ENCODE measurements at regions not wholly inside any gene's neighbourhood (a gene's known extent, or its start where the extent isn't known, plus 50 kb on each side); places are given as distances from the start of the nearest gene placed in this dataset.
A peak's percentile ranks its signal among the peaks of the same experiment; 100 is the strongest.

- Histone ChIP-seq H3K27ac (no peak overlapping the region), H3K4me1 (peaks cover 0 to 4% (median 0%) of the 10 kb centered on the region in 4 donors), H3K9me3 (no peaks in the 10 kb centered on the region), H3K27me3 (no peaks in the 10 kb centered on the region), H3K4me3 (no peak overlapping the region), H3K36me3 (no peaks in the 10 kb centered on the region)
- no peak for DNase-seq
- no peak for ATAC-seq
- intact Hi-C loops (cut with DNase I): no loop called here
- WGBS (ENCODE audit: insufficient coverage, low coverage, low lambda C conversion rate, missing lambda C conversion rate): 76% methylated on average over 7 of the region's 9 CpGs
- TF ChIP-seq POLR2A (IDR thresholded peaks at IDR 0.05): no peak
- TF ChIP-seq, protein P1, sequence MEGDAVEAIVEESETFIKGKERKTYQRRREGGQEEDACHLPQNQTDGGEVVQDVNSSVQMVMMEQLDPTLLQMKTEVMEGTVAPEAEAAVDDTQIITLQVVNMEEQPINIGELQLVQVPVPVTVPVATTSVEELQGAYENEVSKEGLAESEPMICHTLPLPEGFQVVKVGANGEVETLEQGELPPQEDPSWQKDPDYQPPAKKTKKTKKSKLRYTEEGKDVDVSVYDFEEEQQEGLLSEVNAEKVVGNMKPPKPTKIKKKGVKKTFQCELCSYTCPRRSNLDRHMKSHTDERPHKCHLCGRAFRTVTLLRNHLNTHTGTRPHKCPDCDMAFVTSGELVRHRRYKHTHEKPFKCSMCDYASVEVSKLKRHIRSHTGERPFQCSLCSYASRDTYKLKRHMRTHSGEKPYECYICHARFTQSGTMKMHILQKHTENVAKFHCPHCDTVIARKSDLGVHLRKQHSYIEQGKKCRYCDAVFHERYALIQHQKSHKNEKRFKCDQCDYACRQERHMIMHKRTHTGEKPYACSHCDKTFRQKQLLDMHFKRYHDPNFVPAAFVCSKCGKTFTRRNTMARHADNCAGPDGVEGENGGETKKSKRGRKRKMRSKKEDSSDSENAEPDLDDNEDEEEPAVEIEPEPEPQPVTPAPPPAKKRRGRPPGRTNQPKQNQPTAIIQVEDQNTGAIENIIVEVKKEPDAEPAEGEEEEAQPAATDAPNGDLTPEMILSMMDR (IDR thresholded peaks at IDR 0.05): no peak
These were observed 71.4 kb downstream of the DACT2 start for GRCh38 chr6:168248148-168248620.

- no peak overlapping the region for H3K27ac ChIP-seq
- 21% methylated on average over 12 of the region's 16 CpGs for WGBS (ENCODE audit: insufficient coverage, low coverage, low lambda C conversion rate, missing lambda C conversion rate)
- intact Hi-C loops (cut with DNase I): no loop called here
- H3K27me3 ChIP-seq: no peaks in the 10 kb centered on the region
- H3K9me3 ChIP-seq: no peaks in the 10 kb centered on the region
- ATAC-seq: peak; percentile 89 to 96 (median 95)
- H3K36me3 ChIP-seq: no peaks in the 10 kb centered on the region
- peak; percentile 79 to 85 (median 80) for DNase-seq
- no peak overlapping the region for H3K4me3 ChIP-seq
- peaks cover 0 to 4% (median 0%) of the 10 kb centered on the region in 4 donors for H3K4me1 ChIP-seq
- no peak for TF ChIP-seq POLR2A (IDR thresholded peaks at IDR 0.05)
- TF ChIP-seq, protein P1 (IDR thresholded peaks at IDR 0.05): no peak
These were observed 72.0 kb downstream of the DACT2 start for GRCh38 chr6:168247443-168248147.

- Histone ChIP-seq H3K27ac (no peak overlapping the region), H3K27me3 (no peaks in the 10 kb centered on the region), H3K4me1 (peaks cover 0 to 4% (median 0%) of the 10 kb centered on the region in 4 donors), H3K9me3 (no peaks in the 10 kb centered on the region), H3K36me3 (no peaks in the 10 kb centered on the region), H3K4me3 (no peak overlapping the region)
- DNase-seq (no peak), ATAC-seq (no peak)
- TF ChIP-seq POLR2A (IDR thresholded peaks at IDR 0.05): no peak
- TF ChIP-seq, protein P1 (IDR thresholded peaks at IDR 0.05): no peak
- 94% methylated on average over 13 of the region's 17 CpGs for WGBS (ENCODE audit: insufficient coverage, low coverage, low lambda C conversion rate, missing lambda C conversion rate)
- intact Hi-C loops (cut with DNase I): no loop called here
These were observed 74.5 kb downstream of the DACT2 start for GRCh38 chr6:168244961-168245551.

DNA sequence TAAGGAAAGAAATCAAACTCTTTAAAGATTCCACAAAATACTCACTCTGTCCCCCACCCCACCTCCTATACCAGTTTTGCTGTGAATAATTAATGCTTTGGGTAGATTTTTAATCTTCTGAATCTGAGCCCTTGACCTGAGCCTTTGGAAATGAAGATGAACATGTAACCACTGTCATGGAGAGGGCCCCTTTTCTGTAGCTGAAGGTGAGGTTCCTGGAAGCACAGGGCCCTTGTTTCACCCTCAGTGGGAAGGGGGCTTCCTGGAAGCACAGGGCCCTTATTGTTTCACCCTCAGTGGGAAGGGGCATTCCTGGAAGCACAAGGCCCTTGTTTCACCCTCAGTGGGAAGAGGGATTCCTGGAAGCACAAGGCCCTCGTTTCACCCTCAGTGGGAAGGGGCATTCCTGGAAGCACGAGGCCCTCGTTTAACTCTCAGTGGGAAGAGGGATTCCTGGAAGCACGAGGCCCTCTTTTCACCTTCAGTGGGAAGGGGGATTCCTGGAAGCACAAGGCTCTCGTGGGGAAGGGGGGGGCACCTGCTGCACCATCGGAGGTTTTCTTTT is 75.7 kb downstream of the DACT2 start:
- WGBS (ENCODE audit: insufficient coverage, low coverage, low lambda C conversion rate, missing lambda C conversion rate): 71% methylated on average over 4 of the region's 6 CpGs
- no peaks in the 10 kb centered on the region for H3K27me3 ChIP-seq
- no peak for DNase-seq
- H3K4me3 ChIP-seq: no peak overlapping the region
- TF ChIP-seq, protein P1 (IDR thresholded peaks at IDR 0.05): no peak
- no peak for TF ChIP-seq POLR2A (IDR thresholded peaks at IDR 0.05)
- peaks cover 0 to 4% (median 0%) of the 10 kb centered on the region in 4 donors for H3K4me1 ChIP-seq
- intact Hi-C loops (cut with DNase I): no loop called here
- H3K36me3 ChIP-seq: no peaks in the 10 kb centered on the region
- H3K27ac ChIP-seq: no peak overlapping the region
- no peak for ATAC-seq
- H3K9me3 ChIP-seq: no peaks in the 10 kb centered on the region

Data from right lobe of liver (tissue), 6 donors.